Activated T-helper 1 cell treated with anti-CD3 and anti-CD28 coated beads, Interleukin-12 subunit alpha, Interleukin-12 subunit beta, Interleukin-2, Interleukin-4 antibody, amounts not matched to agents 30 ng/mL and 10 ng/mL and 1 ng/mL, durations not matched to agents 14 hours and 24 hours and 36 hours (primary cell): ENCODE measurements at regions not wholly inside any gene's neighbourhood (a gene's known extent, or its start where the extent isn't known, plus 50 kb on each side); places are given as distances from the start of the nearest gene placed in this dataset.
"Not testable (repeated sequence)": the region's sequence is repeated elsewhere in the genome, so short reads cannot be mapped to it uniquely, and the experiment has no call there.

Experiments
- DNase-seq: peaks from one replicate; pipeline ENCODE4 v3.0.0; 2021; ENCODE audit warnings: low spot score
- H3K27ac Mint-ChIP-seq: one replicate; pipeline ENCODE4 v1.8.0; 2021; ENCODE audit warnings: mild to moderate bottlenecking, mixed read lengths
- H3K27me3 Mint-ChIP-seq: one replicate; pipeline ENCODE4 v1.8.0; 2022; ENCODE audit warnings: mild to moderate bottlenecking, moderate library complexity, mixed read lengths; ENCODE audit not compliant: insufficient read depth
- H3K36me3 Mint-ChIP-seq: one replicate; pipeline ENCODE4 v1.8.0; 2021; ENCODE audit warnings: low read depth, mixed read lengths
- H3K4me1 Mint-ChIP-seq: one replicate; pipeline ENCODE4 v1.8.0; 2021; ENCODE audit warnings: low read depth, mixed read lengths
- H3K4me3 Mint-ChIP-seq: one replicate; pipeline ENCODE4 v1.8.0; 2021; ENCODE audit warnings: mild to moderate bottlenecking, moderate library complexity, mixed read lengths
- H3K9me3 Mint-ChIP-seq: one replicate; pipeline ENCODE4 v1.8.0; 2021; ENCODE audit warnings: mixed read lengths
- intact Hi-C: fragments of 100-400 bp; cut with micrococcal nuclease; formaldehyde crosslinking; loops from one replicate; pipeline ENCODE4 v1.15.1; 2024

- H3K9me3 Mint-ChIP-seq = no peaks in the 10 kb centered on the region
- H3K27me3 Mint-ChIP-seq = no peaks in the 10 kb centered on the region
- intact Hi-C loops = no loop called here
- no peaks in the 10 kb centered on the region for H3K4me1 Mint-ChIP-seq
- no peak overlapping the region for H3K4me3 Mint-ChIP-seq
- no peak for DNase-seq
- H3K36me3 Mint-ChIP-seq = no peaks in the 10 kb centered on the region
- no peak overlapping the region for H3K27ac Mint-ChIP-seq
Measured at GRCh38 chr3:147333098-147333497, 73.2 kb downstream of the ZIC4 start.

GRCh38 chr3:147328711-147329110, 77.6 kb downstream of the ZIC4 start:
- intact Hi-C loops = no loop called here
- Mint-ChIP-seq H3K27me3 (no peaks in the 10 kb centered on the region), H3K9me3 (no peaks in the 10 kb centered on the region), H3K4me3 (no peak overlapping the region), H3K27ac (no peak overlapping the region), H3K36me3 (no peaks in the 10 kb centered on the region), H3K4me1 (no peaks in the 10 kb centered on the region)
- no peak for DNase-seq

- Mint-ChIP-seq H3K4me3 (no peak overlapping the region), H3K4me1 (no peaks in the 10 kb centered on the region), H3K27me3 (no peaks in the 10 kb centered on the region), H3K9me3 (no peaks in the 10 kb centered on the region), H3K36me3 (no peaks in the 10 kb centered on the region), H3K27ac (no peak overlapping the region)
- DNase-seq = no peak
- intact Hi-C loops = no loop called here
Measured at GRCh38 chr3:147324356-147324755, 82.0 kb downstream of the ZIC4 start.

GRCh38 chr3:147318900-147319299, 87.4 kb downstream of the ZIC4 start:
- Mint-ChIP-seq H3K9me3 (no peaks in the 10 kb centered on the region), H3K36me3 (no peaks in the 10 kb centered on the region), H3K4me3 (no peak overlapping the region), H3K4me1 (no peaks in the 10 kb centered on the region), H3K27ac (no peak overlapping the region), H3K27me3 (no peaks in the 10 kb centered on the region)
- intact Hi-C loops = no loop called here
- DNase-seq = no peak

- H3K4me3 Mint-ChIP-seq, H3K9me3 Mint-ChIP-seq, H3K4me1 Mint-ChIP-seq, H3K27me3 Mint-ChIP-seq, H3K27ac Mint-ChIP-seq, H3K36me3 Mint-ChIP-seq, DNase-seq, intact Hi-C loops: not testable (repeated sequence)
Measured at GRCh38 chr3:147317080-147317479, 89.3 kb downstream of the ZIC4 start.

- DNase-seq = no peak
- no peaks in the 10 kb centered on the region for H3K27me3 Mint-ChIP-seq
- intact Hi-C loops = no loop called here
- no peak overlapping the region for H3K27ac Mint-ChIP-seq
- no peaks in the 10 kb centered on the region for H3K4me1 Mint-ChIP-seq
- H3K9me3 Mint-ChIP-seq = no peaks in the 10 kb centered on the region
- no peak overlapping the region for H3K4me3 Mint-ChIP-seq
- no peaks in the 10 kb centered on the region for H3K36me3 Mint-ChIP-seq
Measured at GRCh38 chr3:147313513-147313912, 92.8 kb downstream of the ZIC4 start.

- Mint-ChIP-seq H3K27ac (no peak overlapping the region), H3K27me3 (no peaks in the 10 kb centered on the region), H3K9me3 (no peaks in the 10 kb centered on the region), H3K4me3 (no peak overlapping the region), H3K4me1 (no peaks in the 10 kb centered on the region), H3K36me3 (no peaks in the 10 kb centered on the region)
- no peak for DNase-seq
- intact Hi-C loops = no loop called here
Measured at GRCh38 chr3:147312786-147313280, 93.5 kb downstream of the ZIC4 start.

- no peak for DNase-seq
- Mint-ChIP-seq H3K9me3 (no peaks in the 10 kb centered on the region), H3K36me3 (no peaks in the 10 kb centered on the region), H3K27ac (no peak overlapping the region), H3K27me3 (no peaks in the 10 kb centered on the region), H3K4me3 (no peak overlapping the region), H3K4me1 (no peaks in the 10 kb centered on the region)
- intact Hi-C loops = no loop called here
Measured at GRCh38 chr3:147311716-147312115, 94.6 kb downstream of the ZIC4 start.

GRCh38 chr3:147305533-147306250, 100.7 kb downstream of the ZIC4 start:
- intact Hi-C loops = no loop called here
- no peaks in the 10 kb centered on the region for H3K27me3 Mint-ChIP-seq
- H3K4me3 Mint-ChIP-seq = no peak overlapping the region
- no peaks in the 10 kb centered on the region for H3K4me1 Mint-ChIP-seq
- H3K27ac Mint-ChIP-seq = no peak overlapping the region
- H3K36me3 Mint-ChIP-seq = no peaks in the 10 kb centered on the region
- no peak for DNase-seq
- H3K9me3 Mint-ChIP-seq = no peaks in the 10 kb centered on the region

- intact Hi-C loops = no loop called here
- Mint-ChIP-seq H3K4me3 (no peak overlapping the region), H3K9me3 (no peaks in the 10 kb centered on the region), H3K4me1 (no peaks in the 10 kb centered on the region), H3K36me3 (no peaks in the 10 kb centered on the region), H3K27me3 (no peaks in the 10 kb centered on the region), H3K27ac (no peak overlapping the region)
- DNase-seq = no peak
Measured at GRCh38 chr3:147304756-147305155, 101.6 kb downstream of the ZIC4 start.

GRCh38 chr3:147301781-147302180, 104.6 kb downstream of the ZIC4 start:
- H3K9me3 Mint-ChIP-seq = no peaks in the 10 kb centered on the region
- H3K4me1 Mint-ChIP-seq = no peaks in the 10 kb centered on the region
- intact Hi-C loops = no loop called here
- H3K36me3 Mint-ChIP-seq = no peaks in the 10 kb centered on the region
- no peaks in the 10 kb centered on the region for H3K27me3 Mint-ChIP-seq
- DNase-seq = no peak
- H3K27ac Mint-ChIP-seq = no peak overlapping the region
- no peak overlapping the region for H3K4me3 Mint-ChIP-seq

- DNase-seq = no peak
- Mint-ChIP-seq H3K9me3 (no peaks in the 10 kb centered on the region), H3K4me1 (no peaks in the 10 kb centered on the region), H3K27ac (no peak overlapping the region), H3K4me3 (no peak overlapping the region), H3K27me3 (no peaks in the 10 kb centered on the region), H3K36me3 (no peaks in the 10 kb centered on the region)
- intact Hi-C loops = no loop called here
Measured at GRCh38 chr3:147299656-147300055, 106.7 kb downstream of the ZIC4 start.

- Mint-ChIP-seq H3K4me3 (no peak overlapping the region), H3K4me1 (no peaks in the 10 kb centered on the region), H3K27me3 (no peaks in the 10 kb centered on the region), H3K27ac (no peak overlapping the region), H3K9me3 (no peaks in the 10 kb centered on the region), H3K36me3 (no peaks in the 10 kb centered on the region)
- no peak for DNase-seq
- intact Hi-C loops = no loop called here
Measured at GRCh38 chr3:147298511-147298982, 107.8 kb downstream of the ZIC4 start.
